ENCODE measurements at regions not wholly inside any gene's neighbourhood (a gene's known extent, or its start where the extent isn't known, plus 50 kb on each side); places are given as distances from the start of the nearest gene placed in this dataset.

DNA sequence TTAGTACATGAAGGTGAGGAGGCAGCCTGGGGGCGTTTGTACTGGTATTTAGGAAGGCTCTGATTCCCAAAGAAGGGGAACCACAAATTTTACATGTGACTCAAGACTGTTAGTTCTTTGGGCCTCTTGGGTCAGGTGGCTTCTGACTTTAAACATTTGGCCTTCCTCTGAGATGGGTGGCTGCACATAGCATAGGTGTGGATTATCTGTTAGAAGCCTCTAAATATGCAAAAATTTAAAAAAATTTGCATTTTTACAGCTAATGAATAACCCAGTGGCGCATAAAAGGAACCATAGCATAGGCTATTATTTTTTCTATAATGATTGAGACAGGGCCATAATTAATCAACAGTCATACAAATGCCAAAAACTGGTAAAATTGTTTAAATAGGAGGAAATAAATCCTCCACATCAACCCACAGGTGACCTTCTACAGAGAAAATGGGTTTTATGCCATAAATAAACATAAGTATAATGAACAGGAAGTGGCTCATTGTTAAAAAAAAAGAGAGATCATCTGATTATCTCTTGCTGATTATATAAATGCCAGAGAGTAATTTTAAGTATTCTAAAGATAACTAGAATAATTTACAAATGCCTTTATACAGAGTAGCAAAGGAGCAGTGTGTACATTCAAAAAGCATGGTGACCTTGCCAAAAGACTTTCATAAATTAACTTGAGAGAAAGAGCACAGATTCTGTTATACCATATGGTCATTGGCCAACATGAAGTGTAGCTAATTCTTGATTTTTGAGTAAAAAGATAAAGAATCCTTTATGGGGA is 284.2 kb upstream of the ATP2B1 start:
- Mint-ChIP-seq H3K27me3 (ENCODE audit: low read depth) (no peaks in the 10 kb centered on the region), H3K36me3 (ENCODE audit: low read depth) (no peaks in the 10 kb centered on the region), H3K9me3 (no peaks in the 10 kb centered on the region), H3K27ac (peak overlapping the region; percentile 61 to 77 (median 69)), H3K4me3 (no peak overlapping the region), H3K4me1 (peaks cover 41% of the 10 kb centered on the region)
- TF ChIP-seq, protein P1, sequence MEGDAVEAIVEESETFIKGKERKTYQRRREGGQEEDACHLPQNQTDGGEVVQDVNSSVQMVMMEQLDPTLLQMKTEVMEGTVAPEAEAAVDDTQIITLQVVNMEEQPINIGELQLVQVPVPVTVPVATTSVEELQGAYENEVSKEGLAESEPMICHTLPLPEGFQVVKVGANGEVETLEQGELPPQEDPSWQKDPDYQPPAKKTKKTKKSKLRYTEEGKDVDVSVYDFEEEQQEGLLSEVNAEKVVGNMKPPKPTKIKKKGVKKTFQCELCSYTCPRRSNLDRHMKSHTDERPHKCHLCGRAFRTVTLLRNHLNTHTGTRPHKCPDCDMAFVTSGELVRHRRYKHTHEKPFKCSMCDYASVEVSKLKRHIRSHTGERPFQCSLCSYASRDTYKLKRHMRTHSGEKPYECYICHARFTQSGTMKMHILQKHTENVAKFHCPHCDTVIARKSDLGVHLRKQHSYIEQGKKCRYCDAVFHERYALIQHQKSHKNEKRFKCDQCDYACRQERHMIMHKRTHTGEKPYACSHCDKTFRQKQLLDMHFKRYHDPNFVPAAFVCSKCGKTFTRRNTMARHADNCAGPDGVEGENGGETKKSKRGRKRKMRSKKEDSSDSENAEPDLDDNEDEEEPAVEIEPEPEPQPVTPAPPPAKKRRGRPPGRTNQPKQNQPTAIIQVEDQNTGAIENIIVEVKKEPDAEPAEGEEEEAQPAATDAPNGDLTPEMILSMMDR (IDR thresholded peaks at IDR 0.05; ENCODE audit: unreplicated experiment in 3 of 3), result no peak

DNA sequence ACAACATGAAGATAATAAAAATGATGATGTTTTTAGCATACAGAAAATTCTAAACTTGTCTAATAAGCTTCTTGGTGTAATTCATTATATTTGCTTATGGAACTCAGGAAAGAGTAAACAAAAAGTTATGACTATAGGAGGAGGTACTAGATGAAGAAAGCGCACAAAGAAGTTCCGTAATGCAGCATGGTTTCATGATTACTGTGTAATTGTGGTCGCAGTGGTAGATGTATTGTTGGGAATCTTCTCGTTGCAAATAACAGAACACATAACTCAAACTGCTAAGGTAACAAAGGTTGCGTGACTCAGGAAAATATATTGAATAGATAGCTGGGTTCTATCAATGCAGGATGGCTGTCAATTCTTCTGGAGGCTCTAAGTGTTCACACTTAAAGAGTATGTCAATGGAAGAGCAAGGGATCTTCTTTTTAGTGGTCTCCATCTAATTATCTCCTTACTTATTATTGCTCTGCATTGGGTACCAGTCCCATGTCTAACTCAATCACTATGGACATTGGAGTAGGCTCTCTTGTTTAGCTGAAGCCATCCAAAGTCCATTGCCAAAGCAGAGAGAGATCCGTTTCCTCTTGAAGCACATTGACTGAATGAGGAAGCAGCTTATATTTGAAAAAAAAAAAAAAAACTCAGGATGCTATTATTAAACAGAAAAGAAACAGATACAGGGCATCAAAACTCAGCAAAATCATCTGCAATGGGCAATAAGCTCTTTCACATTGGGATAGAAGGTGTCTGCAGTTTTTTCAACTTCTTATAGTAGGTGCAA is 283.4 kb upstream of the ATP2B1 start:
- H3K9me3 Mint-ChIP-seq, result no peaks in the 10 kb centered on the region
- no peaks in the 10 kb centered on the region for H3K36me3 Mint-ChIP-seq (ENCODE audit: low read depth)
- peak overlapping the region; percentile 61 to 77 (median 69) for H3K27ac Mint-ChIP-seq
- H3K4me3 Mint-ChIP-seq, result no peak overlapping the region
- TF ChIP-seq, protein P1 (IDR thresholded peaks at IDR 0.05; ENCODE audit: unreplicated experiment in 3 of 3), result no peak
- peaks cover 41% of the 10 kb centered on the region for H3K4me1 Mint-ChIP-seq
- H3K27me3 Mint-ChIP-seq (ENCODE audit: low read depth), result no peaks in the 10 kb centered on the region

DNA sequence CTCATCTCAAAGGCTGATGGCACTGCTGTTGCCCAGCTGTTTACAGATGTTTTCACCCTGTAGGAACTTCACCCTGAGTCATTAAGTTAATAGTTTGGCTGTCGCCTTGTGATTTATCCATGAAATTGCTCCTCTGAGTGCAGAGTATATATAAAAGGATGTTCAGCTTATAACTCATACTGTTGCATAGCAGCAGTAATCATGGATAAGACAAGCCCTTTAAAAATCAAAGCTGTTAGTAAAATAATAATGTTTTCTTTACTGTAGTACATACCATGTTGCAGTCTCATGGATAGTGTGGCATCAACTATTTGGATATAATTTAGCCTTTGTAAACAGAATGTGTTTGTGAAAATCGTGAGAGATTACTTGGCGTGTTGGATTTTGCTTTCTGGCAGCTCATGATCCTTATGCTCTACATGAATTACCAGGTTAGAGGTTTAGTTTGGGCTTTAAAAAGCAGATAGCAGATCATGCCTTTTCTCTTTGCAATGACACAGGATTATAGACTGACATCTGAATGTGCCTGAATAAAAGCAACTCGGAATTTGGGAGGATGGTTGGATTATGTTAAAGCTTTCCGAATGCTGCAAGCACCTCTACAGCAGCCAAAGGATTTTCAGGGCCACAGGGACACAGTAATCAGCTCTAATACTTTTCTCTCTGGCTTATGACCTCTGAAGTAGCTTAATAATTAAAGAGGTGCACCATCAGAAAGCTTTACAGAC is 279.7 kb upstream of the ATP2B1 start:
- H3K9me3 Mint-ChIP-seq, result no peaks in the 10 kb centered on the region
- TF ChIP-seq, protein P1 (IDR thresholded peaks at IDR 0.05; ENCODE audit: unreplicated experiment in 3 of 3), result no peak
- H3K27ac Mint-ChIP-seq, result peak overlapping the region; percentile 4 to 80 (median 54)
- peaks cover 20% of the 10 kb centered on the region for H3K4me1 Mint-ChIP-seq
- no peak overlapping the region for H3K4me3 Mint-ChIP-seq
- no peaks in the 10 kb centered on the region for H3K27me3 Mint-ChIP-seq (ENCODE audit: low read depth)
- no peaks in the 10 kb centered on the region for H3K36me3 Mint-ChIP-seq (ENCODE audit: low read depth)

DNA sequence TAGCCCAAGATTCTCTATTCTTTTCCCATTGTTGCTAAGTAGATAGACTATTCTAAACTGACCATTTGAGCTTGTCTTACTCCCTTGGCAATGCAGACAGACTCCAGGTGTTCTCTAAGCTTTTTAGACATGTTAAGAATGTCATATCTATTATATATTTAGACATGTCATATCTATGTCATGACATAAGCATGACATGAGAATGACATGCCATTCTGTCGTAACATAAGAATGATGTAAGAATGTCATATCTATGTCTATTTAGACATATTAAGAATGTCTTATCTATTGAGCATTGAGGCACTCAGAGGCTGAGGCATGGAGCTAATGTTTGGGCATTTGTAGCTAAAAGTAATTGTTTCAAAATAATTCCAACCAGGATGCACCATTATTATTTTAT is 277.3 kb upstream of the ATP2B1 start:
- Mint-ChIP-seq H3K36me3 (ENCODE audit: low read depth) (no peaks in the 10 kb centered on the region), H3K9me3 (no peaks in the 10 kb centered on the region), H3K27me3 (ENCODE audit: low read depth) (no peaks in the 10 kb centered on the region), H3K4me3 (no peak overlapping the region), H3K27ac (no peak overlapping the region), H3K4me1 (peaks cover 17% of the 10 kb centered on the region)
- TF ChIP-seq, protein P1 (IDR thresholded peaks at IDR 0.05; ENCODE audit: unreplicated experiment in 3 of 3), result no peak

DNA sequence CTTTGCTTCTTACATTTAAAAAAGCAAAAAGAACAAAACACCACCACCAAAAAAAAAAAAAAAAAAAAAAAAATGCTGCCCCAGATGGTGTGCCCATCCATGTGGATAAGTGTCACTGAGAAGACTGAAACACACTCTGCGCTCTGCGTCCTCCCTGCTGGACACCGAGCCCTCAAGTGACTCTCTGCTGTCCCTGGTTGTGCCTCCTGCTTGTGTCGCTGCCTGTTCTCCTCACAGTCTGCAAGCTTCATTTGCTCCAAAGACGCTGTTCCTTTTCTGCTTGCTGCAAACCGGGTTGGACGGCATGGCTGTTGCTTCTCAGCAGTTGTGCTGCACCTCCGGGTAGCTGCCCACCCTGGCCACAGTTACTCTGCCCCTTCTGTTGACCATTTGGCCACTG is 276.2 kb upstream of the ATP2B1 start:
- Mint-ChIP-seq H3K27ac (no peak overlapping the region), H3K4me1 (peaks cover 24% of the 10 kb centered on the region), H3K27me3 (ENCODE audit: low read depth) (no peaks in the 10 kb centered on the region), H3K9me3 (no peaks in the 10 kb centered on the region), H3K4me3 (no peak overlapping the region), H3K36me3 (ENCODE audit: low read depth) (no peaks in the 10 kb centered on the region)
- TF ChIP-seq, protein P1 (IDR thresholded peaks at IDR 0.05; ENCODE audit: unreplicated experiment in 3 of 3), result no peak

Measured in nephron (organoid).